DOHH2 (cell line): ENCODE measurements at regions not wholly inside any gene's neighbourhood (a gene's known extent, or its start where the extent isn't known, plus 50 kb on each side); places are given as distances from the start of the nearest gene placed in this dataset.

ENCODE experiments used
- H3F3A ChIP-seq: fragments of 200-600 bp; sonication (generic), shearing (Covaris generic); 2 replicates; pipeline ENCODE4 v1.6.0; 2016; ENCODE audit warnings: antibody characterized with exemption, mild to moderate bottlenecking; ENCODE audit not compliant: control insufficient read depth, insufficient read depth
- H3K27ac ChIP-seq: fragments of 200-600 bp; sonication (generic); 2 replicates; pipeline ENCODE4 v1.5.1; 2014; ENCODE audit warnings: low read depth, mild to moderate bottlenecking, low read length, moderate library complexity
- H3K27me3 ChIP-seq: fragments of 200-600 bp; sonication (generic); 2 replicates; pipeline ENCODE4 v1.6.1; 2014; ENCODE audit warnings: mild to moderate bottlenecking, low read length, mixed read lengths; ENCODE audit not compliant: control insufficient read depth
- H3K36me3 ChIP-seq: fragments of 200-600 bp; sonication (generic); 2 replicates; pipeline ENCODE4 v1.6.1; 2014; ENCODE audit warnings: mild to moderate bottlenecking, low read length, moderate library complexity, mixed read lengths; ENCODE audit not compliant: control insufficient read depth
- H3K4me1 ChIP-seq: fragments of 200-600 bp; sonication (generic); 2 replicates; pipeline ENCODE4 v1.6.1; 2014; ENCODE audit warnings: mild to moderate bottlenecking, low read length, mixed read lengths; ENCODE audit not compliant: control insufficient read depth
- H3K4me2 ChIP-seq: fragments of 200-600 bp; sonication (generic); 2 replicates; pipeline ENCODE4 v1.6.0; 2014; ENCODE audit warnings: mild to moderate bottlenecking, low read length, moderate library complexity
- H3K4me3 ChIP-seq: fragments of 200-600 bp; sonication (generic); 2 replicates; pipeline ENCODE4 v1.5.1; 2014; ENCODE audit warnings: mild to moderate bottlenecking, low read length, mixed read lengths
- H3K79me2 ChIP-seq: fragments of 200-600 bp; sonication (generic); 2 replicates; pipeline ENCODE4 v1.6.1; 2014; ENCODE audit warnings: mild to moderate bottlenecking, low read length, mixed read lengths; ENCODE audit not compliant: control insufficient read depth
- H3K9me2 ChIP-seq: fragments of 200-600 bp; sonication (generic); replicated peaks from 2 replicates; pipeline ENCODE4 v1.6.1; 2014; ENCODE audit warnings: mild to moderate bottlenecking, low read length, mixed read lengths; ENCODE audit not compliant: control insufficient read depth
- H3K9me3 ChIP-seq: fragments of 200-600 bp; sonication (generic); 2 replicates; pipeline ENCODE4 v1.6.1; 2014; ENCODE audit warnings: antibody characterized with exemption, low read length, mixed read lengths; ENCODE audit not compliant: control insufficient read depth, insufficient read depth
- H4K20me1 ChIP-seq: fragments of 200-600 bp; sonication (generic); 2 replicates; pipeline ENCODE4 v1.6.0; 2014; ENCODE audit warnings: low read depth, mild to moderate bottlenecking, antibody characterized with exemption, low read length, moderate library complexity; ENCODE audit not compliant: control insufficient read depth, insufficient read depth
- EZH2phosphoT487 ChIP-seq: fragments of 200-600 bp; sonication (generic); IDR thresholded peaks from 2 replicates; pipeline ENCODE4 v1.6.1; 2017; ENCODE audit warnings: borderline replicate concordance, mild to moderate bottlenecking, antibody characterized with exemption, low read length, moderate library complexity, mixed read lengths
- TF ChIP-seq, protein P1 (sequence below): fragments of 200-600 bp; sonication (generic); IDR thresholded peaks from one replicate; pipeline ENCODE4 v1.5.1; 2014; ENCODE audit warnings: antibody characterized with exemption, mild to moderate bottlenecking, low read depth, low read length; ENCODE audit not compliant: poor library complexity, severe bottlenecking

GRCh38 chr14:103221781-103222358 lies 98.6 kb downstream of the TNFAIP2 start:
- H3K4me3 ChIP-seq, result no peak overlapping the region
- H3K4me2 ChIP-seq, result no peak overlapping the region
- no peaks in the 10 kb centered on the region for H4K20me1 ChIP-seq

GRCh38 chr14:103223818-103224352 lies 100.6 kb downstream of the TNFAIP2 start:
- Histone ChIP-seq H3K9me3 (no peaks in the 10 kb centered on the region), H3K36me3 (no peaks in the 10 kb centered on the region), H3K9me2 (no peaks in the 10 kb centered on the region), H3K27ac (no peak overlapping the region), H3K4me3 (no peak overlapping the region), H3F3A (no peaks in the 10 kb centered on the region), H3K27me3 (no peaks in the 10 kb centered on the region), H3K79me2 (no peaks in the 10 kb centered on the region), H3K4me1 (no peaks in the 10 kb centered on the region), H3K4me2 (no peak overlapping the region), H4K20me1 (no peaks in the 10 kb centered on the region)
- no peak for TF ChIP-seq EZH2phosphoT487
- TF ChIP-seq, protein P1, sequence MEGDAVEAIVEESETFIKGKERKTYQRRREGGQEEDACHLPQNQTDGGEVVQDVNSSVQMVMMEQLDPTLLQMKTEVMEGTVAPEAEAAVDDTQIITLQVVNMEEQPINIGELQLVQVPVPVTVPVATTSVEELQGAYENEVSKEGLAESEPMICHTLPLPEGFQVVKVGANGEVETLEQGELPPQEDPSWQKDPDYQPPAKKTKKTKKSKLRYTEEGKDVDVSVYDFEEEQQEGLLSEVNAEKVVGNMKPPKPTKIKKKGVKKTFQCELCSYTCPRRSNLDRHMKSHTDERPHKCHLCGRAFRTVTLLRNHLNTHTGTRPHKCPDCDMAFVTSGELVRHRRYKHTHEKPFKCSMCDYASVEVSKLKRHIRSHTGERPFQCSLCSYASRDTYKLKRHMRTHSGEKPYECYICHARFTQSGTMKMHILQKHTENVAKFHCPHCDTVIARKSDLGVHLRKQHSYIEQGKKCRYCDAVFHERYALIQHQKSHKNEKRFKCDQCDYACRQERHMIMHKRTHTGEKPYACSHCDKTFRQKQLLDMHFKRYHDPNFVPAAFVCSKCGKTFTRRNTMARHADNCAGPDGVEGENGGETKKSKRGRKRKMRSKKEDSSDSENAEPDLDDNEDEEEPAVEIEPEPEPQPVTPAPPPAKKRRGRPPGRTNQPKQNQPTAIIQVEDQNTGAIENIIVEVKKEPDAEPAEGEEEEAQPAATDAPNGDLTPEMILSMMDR, result no peak

More at GRCh38 chr14:103221781-103222358, 98.6 kb downstream of the TNFAIP2 start:
- no peaks in the 10 kb centered on the region for H3K36me3 ChIP-seq
- no peaks in the 10 kb centered on the region for H3F3A ChIP-seq
- no peaks in the 10 kb centered on the region for H3K79me2 ChIP-seq
- H3K27me3 ChIP-seq, result no peaks in the 10 kb centered on the region
- H3K9me2 ChIP-seq, result no peaks in the 10 kb centered on the region
- no peaks in the 10 kb centered on the region for H3K4me1 ChIP-seq
- no peak for TF ChIP-seq EZH2phosphoT487
- TF ChIP-seq, protein P1, result no peak
- H3K27ac ChIP-seq, result no peak overlapping the region
- no peaks in the 10 kb centered on the region for H3K9me3 ChIP-seq

DNA sequence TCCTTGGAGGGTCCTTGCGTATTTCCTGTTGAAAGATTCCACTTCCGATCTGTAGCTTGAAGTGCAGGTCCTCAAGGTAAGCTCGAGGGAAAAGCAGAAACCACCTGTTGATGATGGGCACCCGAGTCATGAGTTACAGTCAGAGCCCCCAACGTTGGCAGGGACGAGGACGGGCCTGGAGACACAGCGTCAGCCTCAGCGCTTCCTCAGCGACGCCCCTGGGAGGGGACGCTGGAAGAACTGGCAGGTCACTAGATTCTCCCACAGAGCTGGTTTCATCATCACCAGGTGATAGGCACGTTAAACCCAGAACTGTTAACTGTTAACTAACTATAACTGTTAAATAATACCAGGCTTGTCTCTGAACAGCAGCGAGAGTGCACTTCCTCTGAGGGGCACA lies 101.8 kb downstream of the TNFAIP2 start:
- Histone ChIP-seq H3K9me3 (no peaks in the 10 kb centered on the region), H4K20me1 (no peaks in the 10 kb centered on the region), H3K27ac (no peak overlapping the region), H3K27me3 (no peaks in the 10 kb centered on the region), H3K36me3 (no peaks in the 10 kb centered on the region), H3F3A (no peaks in the 10 kb centered on the region), H3K4me1 (no peaks in the 10 kb centered on the region), H3K9me2 (no peaks in the 10 kb centered on the region), H3K4me3 (no peak overlapping the region), H3K4me2 (no peak overlapping the region), H3K79me2 (no peaks in the 10 kb centered on the region)
- TF ChIP-seq, protein P1, result no peak
- TF ChIP-seq EZH2phosphoT487, result no peak
